Hepatocyte (in vitro differentiated cells): ENCODE measurements at regions not wholly inside any gene's neighbourhood (a gene's known extent, or its start where the extent isn't known, plus 50 kb on each side); places are given as distances from the start of the nearest gene placed in this dataset.

Experiments
- DNase-seq: peaks from one replicate; pipeline ENCODE4 v3.0.0-alpha.2; 2016; ENCODE audit warnings: low spot score
- H2AFZ ChIP-seq: fragments of 200-600 bp; sonication (generic); 2 replicates; pipeline ENCODE4 v1.6.0; 2016; ENCODE audit warnings: antibody characterized with exemption, mild to moderate bottlenecking
- H3K27ac ChIP-seq: fragments of 200-600 bp; sonication (generic); 2 replicates; pipeline ENCODE4 v1.5.1; 2016; ENCODE audit warnings: mild to moderate bottlenecking
- H3K27me3 ChIP-seq: fragments of 200-600 bp; sonication (generic); 2 replicates; pipeline ENCODE4 v1.6.1; 2016
- H3K36me3 ChIP-seq: fragments of 200-600 bp; sonication (generic); replicated peaks from 2 replicates; pipeline ENCODE4 v1.5.1; 2016; ENCODE audit warnings: low read depth; ENCODE audit not compliant: insufficient read depth
- H3K4me1 ChIP-seq: fragments of 200-600 bp; sonication (generic); 2 replicates; pipeline ENCODE4 v1.5.1; 2016; ENCODE audit warnings: mild to moderate bottlenecking, moderate library complexity; ENCODE audit not compliant: insufficient read depth
- H3K4me2 ChIP-seq: fragments of 200-600 bp; sonication (generic); 2 replicates; pipeline ENCODE4 v1.6.0; 2016
- H3K4me3 ChIP-seq: fragments of 200-600 bp; sonication (generic); 2 replicates; pipeline ENCODE4 v1.5.1; 2016; ENCODE audit warnings: mild to moderate bottlenecking
- H3K79me2 ChIP-seq: fragments of 200-600 bp; sonication (generic); 2 replicates; pipeline ENCODE4 v1.6.0; 2017; ENCODE audit warnings: mild to moderate bottlenecking
- H3K9me2 ChIP-seq: fragments of 200-600 bp; sonication (generic); replicated peaks from 2 replicates; pipeline ENCODE4 v1.6.0; 2017; ENCODE audit warnings: mild to moderate bottlenecking; ENCODE audit not compliant: insufficient read depth
- H3K9me3 ChIP-seq: fragments of 200-600 bp; sonication (generic); 2 replicates; pipeline ENCODE4 v1.5.1; 2016; ENCODE audit warnings: low read depth, mild to moderate bottlenecking
- H4K20me1 ChIP-seq: fragments of 200-600 bp; sonication (generic); 2 replicates; pipeline ENCODE4 v1.6.0; 2016; ENCODE audit warnings: mild to moderate bottlenecking; ENCODE audit not compliant: insufficient read depth, poor library complexity, severe bottlenecking
- CTCF ChIP-seq: fragments of 200-600 bp; sonication (generic); IDR thresholded peaks from 2 replicates; pipeline ENCODE4 v1.5.1; 2016; ENCODE audit warnings: antibody characterized with exemption, mild to moderate bottlenecking; ENCODE audit not compliant: poor library complexity
- EZH2 ChIP-seq: fragments of 200-600 bp; sonication (generic); IDR thresholded peaks from 2 replicates; pipeline ENCODE4 v1.6.1; 2016; ENCODE audit warnings: antibody characterized with exemption, mild to moderate bottlenecking, borderline replicate concordance
- EZH2phosphoT487 ChIP-seq: fragments of 200-600 bp; sonication (generic); IDR thresholded peaks from one replicate; pipeline ENCODE4 v1.6.1; 2018; ENCODE audit warnings: antibody characterized with exemption, mild to moderate bottlenecking, low read depth, moderate library complexity; ENCODE audit not compliant: unreplicated experiment, severe bottlenecking
- WGBS: methylation state at CpG from one replicate; pipeline ENCODE4 v1.1.6; 2016; ENCODE audit warnings: low lambda C conversion rate; ENCODE audit errors: missing lambda C conversion rate; 5-methylcytosine and 5-hydroxymethylcytosine counted together

GRCh38 chr5:29309359-29309758 is 1884.1 kb upstream of the CDH6 start:
- H3K79me2 ChIP-seq = no peaks in the 10 kb centered on the region
- no peak for TF ChIP-seq EZH2phosphoT487
- no peak for TF ChIP-seq CTCF
- TF ChIP-seq EZH2 = no peak
- H3K36me3 ChIP-seq = no peaks in the 10 kb centered on the region
- no peak for DNase-seq
- no peaks in the 10 kb centered on the region for H3K27me3 ChIP-seq
- no peaks in the 10 kb centered on the region for H3K4me1 ChIP-seq
- no peaks in the 10 kb centered on the region for H3K9me3 ChIP-seq
- H2AFZ ChIP-seq = no peak overlapping the region
- H3K27ac ChIP-seq = no peak overlapping the region
- H3K4me3 ChIP-seq = no peak overlapping the region
- WGBS = 90% methylated on average over 1 of the region's 1 CpG
- no peaks in the 10 kb centered on the region for H4K20me1 ChIP-seq
- no peaks in the 10 kb centered on the region for H3K9me2 ChIP-seq
- H3K4me2 ChIP-seq = no peak overlapping the region

GRCh38 chr5:29307478-29307877 is 1886.0 kb upstream of the CDH6 start:
- DNase-seq = no peak
- Histone ChIP-seq H3K4me2 (no peak overlapping the region), H3K36me3 (no peaks in the 10 kb centered on the region), H2AFZ (no peak overlapping the region), H4K20me1 (no peaks in the 10 kb centered on the region), H3K4me3 (no peak overlapping the region), H3K9me3 (no peaks in the 10 kb centered on the region), H3K27me3 (no peaks in the 10 kb centered on the region), H3K9me2 (no peaks in the 10 kb centered on the region), H3K4me1 (no peaks in the 10 kb centered on the region), H3K27ac (no peak overlapping the region), H3K79me2 (no peaks in the 10 kb centered on the region)
- TF ChIP-seq CTCF (no peak), EZH2 (no peak), EZH2phosphoT487 (no peak)
- WGBS = 79% methylated on average over 3 of the region's 3 CpGs

GRCh38 chr5:29304545-29304944 is 1888.9 kb upstream of the CDH6 start:
- Histone ChIP-seq H4K20me1 (no peaks in the 10 kb centered on the region), H2AFZ (no peak overlapping the region), H3K9me2 (no peaks in the 10 kb centered on the region), H3K36me3 (no peaks in the 10 kb centered on the region), H3K9me3 (no peaks in the 10 kb centered on the region), H3K79me2 (no peaks in the 10 kb centered on the region), H3K4me1 (no peaks in the 10 kb centered on the region), H3K27ac (no peak overlapping the region), H3K4me3 (no peak overlapping the region), H3K27me3 (no peaks in the 10 kb centered on the region), H3K4me2 (no peak overlapping the region)
- TF ChIP-seq CTCF = no peak
- no peak for DNase-seq
- 85% methylated on average over 3 of the region's 3 CpGs for WGBS

DNA sequence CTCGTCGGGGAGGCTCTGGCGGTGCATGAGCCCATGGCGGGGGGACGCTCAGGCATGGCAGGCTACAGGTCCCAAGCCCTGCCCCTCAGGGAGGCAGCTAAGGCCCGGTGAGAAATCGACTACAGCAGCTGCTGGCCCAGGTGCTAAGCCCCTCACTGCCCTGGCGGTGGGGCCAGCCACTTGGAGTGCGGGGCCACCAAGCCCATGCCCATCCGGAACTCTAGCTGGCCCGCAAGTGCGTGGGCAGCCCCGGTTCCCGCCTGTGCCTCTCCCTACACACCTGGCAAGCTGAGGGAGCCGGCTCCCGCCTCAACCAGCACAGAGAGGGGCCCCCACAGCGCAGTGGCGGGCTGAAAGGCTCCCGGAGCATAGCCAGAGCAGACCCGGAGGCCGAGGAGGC is 1896.9 kb upstream of the CDH6 start:
- Histone ChIP-seq H3K4me3 (no peak overlapping the region), H2AFZ (no peak overlapping the region), H3K4me2 (no peak overlapping the region), H3K27me3 (no peaks in the 10 kb centered on the region), H3K36me3 (no peaks in the 10 kb centered on the region), H3K27ac (no peak overlapping the region), H3K9me3 (no peaks in the 10 kb centered on the region), H3K4me1 (no peaks in the 10 kb centered on the region), H3K9me2 (no peaks in the 10 kb centered on the region), H3K79me2 (no peaks in the 10 kb centered on the region), H4K20me1 (no peaks in the 10 kb centered on the region)
- 96% methylated on average over 20 of the region's 21 CpGs for WGBS
- peak; percentile 4 for DNase-seq
- TF ChIP-seq EZH2phosphoT487 (no peak), CTCF (no peak), EZH2 (no peak)
